Ishikawa (cell line): ENCODE measurements at regions not wholly inside any gene's neighbourhood (a gene's known extent, or its start where the extent isn't known, plus 50 kb on each side); places are given as distances from the start of the nearest gene placed in this dataset.

Experiments
- EP300 ChIP-seq: IDR thresholded peaks from 2 replicates; pipeline ENCODE4 v1.6.1; 2012; ENCODE audit warnings: borderline replicate concordance
- TF ChIP-seq, protein P1 (sequence below): IDR thresholded peaks from 2 replicates; pipeline ENCODE4 v1.6.1; 2012; ENCODE audit warnings: low read depth, mild to moderate bottlenecking

DNA sequence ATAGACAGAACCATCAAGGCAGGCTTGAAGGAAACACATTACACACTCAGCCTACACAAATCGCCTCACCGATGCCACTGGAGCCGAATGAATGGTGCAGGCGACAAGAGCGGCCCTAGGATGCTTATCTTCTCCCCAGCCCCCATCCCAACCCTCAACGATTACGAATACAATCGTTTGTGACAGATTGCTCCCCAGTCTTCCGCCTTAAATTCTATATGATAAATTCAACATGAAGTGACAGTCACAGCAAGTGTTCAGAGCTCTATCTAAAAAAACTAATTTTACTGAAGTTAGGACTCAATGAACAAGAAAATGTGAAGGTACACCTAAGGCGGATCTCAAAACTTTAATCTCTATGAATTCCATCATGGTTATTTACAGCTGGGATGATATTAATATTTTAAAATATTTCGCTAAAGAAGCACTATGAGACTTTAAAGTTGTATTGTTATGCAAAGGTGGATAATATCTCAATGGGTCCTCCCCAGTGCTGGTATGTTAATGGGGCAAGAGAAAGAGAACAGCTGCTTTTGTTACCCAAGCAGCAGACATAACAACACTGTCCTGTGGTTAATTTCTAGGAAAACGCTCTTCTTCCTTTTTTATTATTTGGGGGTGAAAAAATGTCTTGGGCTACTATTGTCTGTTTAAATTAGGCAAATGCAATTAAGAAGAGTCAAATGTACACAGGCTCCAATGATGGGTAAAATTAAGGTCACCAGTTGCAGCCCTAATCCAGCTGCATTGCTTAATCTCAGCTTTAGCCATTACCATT is 147.6 kb upstream of the NR2F2 start:
- no peak for TF ChIP-seq EP300
- TF ChIP-seq, protein P1, sequence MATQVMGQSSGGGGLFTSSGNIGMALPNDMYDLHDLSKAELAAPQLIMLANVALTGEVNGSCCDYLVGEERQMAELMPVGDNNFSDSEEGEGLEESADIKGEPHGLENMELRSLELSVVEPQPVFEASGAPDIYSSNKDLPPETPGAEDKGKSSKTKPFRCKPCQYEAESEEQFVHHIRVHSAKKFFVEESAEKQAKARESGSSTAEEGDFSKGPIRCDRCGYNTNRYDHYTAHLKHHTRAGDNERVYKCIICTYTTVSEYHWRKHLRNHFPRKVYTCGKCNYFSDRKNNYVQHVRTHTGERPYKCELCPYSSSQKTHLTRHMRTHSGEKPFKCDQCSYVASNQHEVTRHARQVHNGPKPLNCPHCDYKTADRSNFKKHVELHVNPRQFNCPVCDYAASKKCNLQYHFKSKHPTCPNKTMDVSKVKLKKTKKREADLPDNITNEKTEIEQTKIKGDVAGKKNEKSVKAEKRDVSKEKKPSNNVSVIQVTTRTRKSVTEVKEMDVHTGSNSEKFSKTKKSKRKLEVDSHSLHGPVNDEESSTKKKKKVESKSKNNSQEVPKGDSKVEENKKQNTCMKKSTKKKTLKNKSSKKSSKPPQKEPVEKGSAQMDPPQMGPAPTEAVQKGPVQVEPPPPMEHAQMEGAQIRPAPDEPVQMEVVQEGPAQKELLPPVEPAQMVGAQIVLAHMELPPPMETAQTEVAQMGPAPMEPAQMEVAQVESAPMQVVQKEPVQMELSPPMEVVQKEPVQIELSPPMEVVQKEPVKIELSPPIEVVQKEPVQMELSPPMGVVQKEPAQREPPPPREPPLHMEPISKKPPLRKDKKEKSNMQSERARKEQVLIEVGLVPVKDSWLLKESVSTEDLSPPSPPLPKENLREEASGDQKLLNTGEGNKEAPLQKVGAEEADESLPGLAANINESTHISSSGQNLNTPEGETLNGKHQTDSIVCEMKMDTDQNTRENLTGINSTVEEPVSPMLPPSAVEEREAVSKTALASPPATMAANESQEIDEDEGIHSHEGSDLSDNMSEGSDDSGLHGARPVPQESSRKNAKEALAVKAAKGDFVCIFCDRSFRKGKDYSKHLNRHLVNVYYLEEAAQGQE, result no peak
